K562 (cell line): ENCODE measurements at regions not wholly inside any gene's neighbourhood (a gene's known extent, or its start where the extent isn't known, plus 50 kb on each side); places are given as distances from the start of the nearest gene placed in this dataset.

ENCODE experiments used
- ATAC-seq: fragments of 200-7000 bp; cut with Tn5 transposase; 3 replicates; pipeline ENCODE4 v1.9.1; 2020; ENCODE audit warnings: moderate library complexity
- BruUV-seq: library from RNA; stranded (reverse); fragments of 400-500 nt; replicated peaks from 2 replicates; lab custom pipeline; 2021; lab: Mats Ljungman, UMichigan
- CTCF ChIA-PET: fragments of 300-600 bp; formaldehyde crosslinking; extraction: SDS; loops from one replicate; lab custom pipeline; 2021; ENCODE audit warnings: low intra/inter-chr PET ratio; lab: Yijun Ruan, JAX
- POLR2A ChIA-PET: fragments of 300-600, 350-650 bp; sonication (Branson Sonifier 250); formaldehyde crosslinking; extraction: SDS; loops from one replicate; lab custom pipeline; 2021; ENCODE audit warnings: antibody characterized with exemption, inconsistent platforms; lab: Yijun Ruan, JAX
- DNase-seq, 4 experiments: peaks; one replicate each; pipeline versions ENCODE4 v3.0.0 to v3.0.0-alpha.2; 2011 to 2018; ENCODE audit warnings: low spot score in 3 of 4, mixed read lengths in 3 of 4; ENCODE audit errors: extremely low read depth in 1 of 4
- FAIRE-seq: peaks from 2 replicates; lab custom pipeline; 2011; peaks lifted over from hg19 to GRCh38; lab: Jason Lieb, UNC
- H2AFZ ChIP-seq: 2 replicates; pipeline ENCODE4 v1.6.0; 2011; ENCODE audit warnings: low read depth, low read length, control low read depth, inconsistent platforms
- H3K27ac ChIP-seq: fragments of 200-600 bp; 3 replicates; pipeline ENCODE4 v1.8.0; 2011; ENCODE audit warnings: low read depth, mild to moderate bottlenecking, control low read depth, inconsistent platforms, low read length, moderate library complexity, mixed read lengths; ENCODE audit errors: extremely low read depth
- H3K27me3 ChIP-seq, 2 experiments: fragments of 300-600 bp in 1 of 2; 2 replicates in 1 of 2; 3 replicates in 1 of 2; pipeline versions ENCODE4 v1.6.0 to v1.8.0; 2011; ENCODE audit warnings: inconsistent platforms in 2 of 2, low read length in 2 of 2, mild to moderate bottlenecking in 1 of 2, mixed read lengths in 1 of 2, moderate library complexity in 1 of 2; ENCODE audit not compliant: control insufficient read depth in 2 of 2, insufficient read depth in 2 of 2
- H3K36me3 ChIP-seq: fragments of 300-600 bp; 3 replicates; pipeline ENCODE4 v1.8.0; 2011; ENCODE audit warnings: mild to moderate bottlenecking, low read length, inconsistent platforms; ENCODE audit not compliant: control insufficient read depth, insufficient read depth
- H3K4me1 ChIP-seq, 2 experiments: fragments of 200-600 bp in 1 of 2; replicated peaks in 1 of 2; 2 replicates in 1 of 2; 3 replicates in 1 of 2; pipeline versions ENCODE4 v1.5.1 to v1.8.0; 2011; ENCODE audit warnings: inconsistent platforms in 2 of 2, low read length in 2 of 2, mild to moderate bottlenecking in 1 of 2, mixed read lengths in 1 of 2, moderate library complexity in 1 of 2; ENCODE audit not compliant: control insufficient read depth in 2 of 2, insufficient read depth in 2 of 2
- H3K4me2 ChIP-seq: 2 replicates; pipeline ENCODE4 v1.6.1; 2011; ENCODE audit warnings: low read length, control low read depth, inconsistent platforms, mixed read lengths; ENCODE audit not compliant: insufficient read depth
- H3K4me3 ChIP-seq: fragments of 200-600 bp; sonication (generic), shearing (Covaris generic); 2 replicates; pipeline ENCODE4 v1.5.1; 2016; ENCODE audit warnings: control low read depth, inconsistent platforms
- H3K79me2 ChIP-seq: fragments of 200-600 bp; 3 replicates; pipeline ENCODE4 v1.8.0; 2011; ENCODE audit warnings: low read length, inconsistent platforms; ENCODE audit not compliant: control insufficient read depth, insufficient read depth
- H3K9ac ChIP-seq, 2 experiments: 2 replicates each; pipeline versions ENCODE4 v1.6.0 to v1.6.1; 2011; ENCODE audit warnings: low read depth in 2 of 2, low read length in 2 of 2, control low read depth in 1 of 2, inconsistent platforms in 1 of 2, mild to moderate bottlenecking in 1 of 2, mixed read lengths in 1 of 2; ENCODE audit not compliant: insufficient read depth in 1 of 2
- H3K9me1 ChIP-seq: one replicate; pipeline ENCODE4 v1.6.0; 2011; ENCODE audit warnings: inconsistent platforms, mild to moderate bottlenecking, low read length, moderate library complexity; ENCODE audit not compliant: control insufficient read depth, insufficient read depth
- H3K9me3 ChIP-seq: replicated peaks from 2 replicates; pipeline ENCODE4 v1.5.1; 2011; ENCODE audit warnings: low read depth, low read length, inconsistent platforms; ENCODE audit not compliant: control insufficient read depth, insufficient read depth
- H4K20me1 ChIP-seq: replicated peaks from 2 replicates; pipeline ENCODE4 v1.6.1; 2011; ENCODE audit warnings: low read length, inconsistent platforms, mixed read lengths; ENCODE audit not compliant: control insufficient read depth, insufficient read depth
- ARID1B ChIP-seq: fragments of 450-650 bp; IDR thresholded peaks from 2 replicates; pipeline ENCODE4 v1.6.1; 2016; ENCODE audit warnings: antibody characterized with exemption, mild to moderate bottlenecking, inconsistent platforms
- ELF4 ChIP-seq: fragments of 450-650 bp; formaldehyde crosslinking; IDR thresholded peaks from 2 replicates; pipeline ENCODE4 v1.4.0; 2022; ENCODE audit warnings: missing genetic modification characterization
- HMGN3 ChIP-seq: IDR thresholded peaks from 2 replicates; pipeline ENCODE4 v1.6.1; 2011; ENCODE audit warnings: borderline replicate concordance, low read depth, mild to moderate bottlenecking, mixed read lengths, low read length; ENCODE audit not compliant: insufficient read length; ENCODE audit errors: extremely low read depth
- MED1 ChIP-seq: sonication (generic); formaldehyde crosslinking; IDR thresholded peaks from 2 replicates; pipeline ENCODE4 v1.8.1; 2023; ENCODE audit warnings: missing genetic modification reagents, borderline replicate concordance
- U2AF1 ChIP-seq: fragments of 200-400 bp; formaldehyde crosslinking; optimal IDR thresholded peaks from 2 replicates; pipeline ENCODE3; 2017; ENCODE audit warnings: mild to moderate bottlenecking, low read depth, low read length, moderate library complexity
- XRCC5 ChIP-seq: fragments of 200-400 bp; formaldehyde crosslinking; IDR thresholded peaks from 2 replicates; pipeline ENCODE4 v1.6.1; 2017; ENCODE audit warnings: low read depth, mild to moderate bottlenecking, low read length
- WGBS: fragments of 100-300 bp; shearing (Covaris generic); methylation state at CpG from one replicate; pipeline ENCODE4 v1.1.6; 2016; ENCODE audit warnings: low coverage, mixed read lengths; ENCODE audit not compliant: insufficient coverage; ENCODE audit errors: missing lambda C conversion rate; 5-methylcytosine and 5-hydroxymethylcytosine counted together
- in situ Hi-C: fragments of 300-500 bp; cut with MboI; formaldehyde crosslinking; loops from 4 replicates; pipeline ENCODE4 v1.15.0; 2018; ENCODE audit warnings: inconsistent platforms, mixed read lengths
- intact Hi-C: fragments of 100-400 bp; cut with micrococcal nuclease; formaldehyde crosslinking; loops from 2 replicates; pipeline ENCODE4 v1.14.2; 2022
- TF ChIP-seq, protein P1 (sequence below): fragments of 200-400 bp; formaldehyde crosslinking; IDR thresholded peaks from 2 replicates; pipeline ENCODE4 v1.6.1; 2017; ENCODE audit warnings: mild to moderate bottlenecking, low read depth, low read length, moderate library complexity
- TF ChIP-seq, protein P2 (sequence below), 2 experiments: fragments of 150-350 bp in 1 of 2; IDR thresholded peaks; 2 replicates each; pipeline ENCODE4 v1.6.1; 2012 to 2016; ENCODE audit warnings: low read depth in 2 of 2, low read length in 2 of 2, mild to moderate bottlenecking in 1 of 2, moderate library complexity in 1 of 2

- H3K9ac ChIP-seq: no peak overlapping the region
- in situ Hi-C loops: no loop called here
- H4K20me1 ChIP-seq: no peaks in the 10 kb centered on the region
- no peak overlapping the region for H3K27ac ChIP-seq
- DNase-seq: no peak
- no peaks in the 10 kb centered on the region for H3K4me1 ChIP-seq
- WGBS: under 1% methylated on average over 12 of the region's 13 CpGs
- no peak overlapping the region for H3K4me3 ChIP-seq
- no peaks in the 10 kb centered on the region for H3K9me1 ChIP-seq
- ATAC-seq: no peak
- H3K27me3 ChIP-seq: no peaks in the 10 kb centered on the region; a peak in 1 of 5 replicates
- H3K4me2 ChIP-seq: no peak overlapping the region
- no peak overlapping the region for H2AFZ ChIP-seq
- TF ChIP-seq XRCC5 (no peak), U2AF1 (no peak), ELF4 (CRISPR knock-in tag) (no peak), MED1 (CRISPR knock-in tag) (no peak), ARID1B (no peak), HMGN3 (no peak)
- TF ChIP-seq, protein P1, sequence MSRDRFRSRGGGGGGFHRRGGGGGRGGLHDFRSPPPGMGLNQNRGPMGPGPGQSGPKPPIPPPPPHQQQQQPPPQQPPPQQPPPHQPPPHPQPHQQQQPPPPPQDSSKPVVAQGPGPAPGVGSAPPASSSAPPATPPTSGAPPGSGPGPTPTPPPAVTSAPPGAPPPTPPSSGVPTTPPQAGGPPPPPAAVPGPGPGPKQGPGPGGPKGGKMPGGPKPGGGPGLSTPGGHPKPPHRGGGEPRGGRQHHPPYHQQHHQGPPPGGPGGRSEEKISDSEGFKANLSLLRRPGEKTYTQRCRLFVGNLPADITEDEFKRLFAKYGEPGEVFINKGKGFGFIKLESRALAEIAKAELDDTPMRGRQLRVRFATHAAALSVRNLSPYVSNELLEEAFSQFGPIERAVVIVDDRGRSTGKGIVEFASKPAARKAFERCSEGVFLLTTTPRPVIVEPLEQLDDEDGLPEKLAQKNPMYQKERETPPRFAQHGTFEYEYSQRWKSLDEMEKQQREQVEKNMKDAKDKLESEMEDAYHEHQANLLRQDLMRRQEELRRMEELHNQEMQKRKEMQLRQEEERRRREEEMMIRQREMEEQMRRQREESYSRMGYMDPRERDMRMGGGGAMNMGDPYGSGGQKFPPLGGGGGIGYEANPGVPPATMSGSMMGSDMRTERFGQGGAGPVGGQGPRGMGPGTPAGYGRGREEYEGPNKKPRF: no peak
- TF ChIP-seq, protein P2, sequence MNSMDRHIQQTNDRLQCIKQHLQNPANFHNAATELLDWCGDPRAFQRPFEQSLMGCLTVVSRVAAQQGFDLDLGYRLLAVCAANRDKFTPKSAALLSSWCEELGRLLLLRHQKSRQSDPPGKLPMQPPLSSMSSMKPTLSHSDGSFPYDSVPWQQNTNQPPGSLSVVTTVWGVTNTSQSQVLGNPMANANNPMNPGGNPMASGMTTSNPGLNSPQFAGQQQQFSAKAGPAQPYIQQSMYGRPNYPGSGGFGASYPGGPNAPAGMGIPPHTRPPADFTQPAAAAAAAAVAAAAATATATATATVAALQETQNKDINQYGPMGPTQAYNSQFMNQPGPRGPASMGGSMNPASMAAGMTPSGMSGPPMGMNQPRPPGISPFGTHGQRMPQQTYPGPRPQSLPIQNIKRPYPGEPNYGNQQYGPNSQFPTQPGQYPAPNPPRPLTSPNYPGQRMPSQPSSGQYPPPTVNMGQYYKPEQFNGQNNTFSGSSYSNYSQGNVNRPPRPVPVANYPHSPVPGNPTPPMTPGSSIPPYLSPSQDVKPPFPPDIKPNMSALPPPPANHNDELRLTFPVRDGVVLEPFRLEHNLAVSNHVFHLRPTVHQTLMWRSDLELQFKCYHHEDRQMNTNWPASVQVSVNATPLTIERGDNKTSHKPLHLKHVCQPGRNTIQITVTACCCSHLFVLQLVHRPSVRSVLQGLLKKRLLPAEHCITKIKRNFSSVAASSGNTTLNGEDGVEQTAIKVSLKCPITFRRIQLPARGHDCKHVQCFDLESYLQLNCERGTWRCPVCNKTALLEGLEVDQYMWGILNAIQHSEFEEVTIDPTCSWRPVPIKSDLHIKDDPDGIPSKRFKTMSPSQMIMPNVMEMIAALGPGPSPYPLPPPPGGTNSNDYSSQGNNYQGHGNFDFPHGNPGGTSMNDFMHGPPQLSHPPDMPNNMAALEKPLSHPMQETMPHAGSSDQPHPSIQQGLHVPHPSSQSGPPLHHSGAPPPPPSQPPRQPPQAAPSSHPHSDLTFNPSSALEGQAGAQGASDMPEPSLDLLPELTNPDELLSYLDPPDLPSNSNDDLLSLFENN (IDR thresholded peaks at IDR 0.05; ENCODE audit: low read depth in 2 of 2, low read length in 2 of 2): no peak
- TF ChIP-seq, all 486 proteins: peak for 0
- CTCF ChIA-PET: interaction anchor here (0.6 kb wide), 1 partner anchor 10 kb away, joined by 3 read pairs; no protein-coding TSS in a partner anchor
- POLR2A ChIA-PET: no interaction called here
- BruUV-seq: no TSS peak
- intact Hi-C loops: no loop called here
- Histone ChIP-seq H3K9me3 (no peaks in the 10 kb centered on the region), H3K36me3 (no peaks in the 10 kb centered on the region), H3K79me2 (no peaks in the 10 kb centered on the region)
- no peak for FAIRE-seq
Measured at GRCh38 chr2:3911882-3912455, 208.6 kb downstream of the DCDC2C start.
